ENCODE measurements at regions not wholly inside any gene's neighbourhood (a gene's known extent, or its start where the extent isn't known, plus 50 kb on each side); places are given as distances from the start of the nearest gene placed in this dataset.
A peak's percentile ranks its signal among the peaks of the same experiment; 100 is the strongest.

- Histone ChIP-seq H3K27me3 (ENCODE audit: control insufficient read depth in 3 of 3, insufficient read depth in 3 of 3, low read length in 3 of 3) (no peaks in the 10 kb centered on the region), H3K9me3 (ENCODE audit: control insufficient read depth in 2 of 2, insufficient read depth in 1 of 2, low read depth in 1 of 2, low read length in 1 of 2) (peaks cover 0 to 3% of the 10 kb centered on the region in 2 donors), H3K27ac (ENCODE audit: low read depth in 1 of 3, low read length in 2 of 3) (no peak overlapping the region), H3K4me1 (ENCODE audit: control insufficient read depth in 3 of 3, insufficient read depth in 2 of 3, low read depth in 1 of 3, low read length in 2 of 3) (no peaks in the 10 kb centered on the region), H3K36me3 (ENCODE audit: control insufficient read depth in 3 of 3, insufficient read depth in 2 of 3, low read depth in 1 of 3, low read length in 3 of 3) (no peaks in the 10 kb centered on the region), H3K4me3 (ENCODE audit: low read depth in 1 of 3, low read length in 3 of 3) (no peak overlapping the region)
- FAIRE-seq (no peak), DNase-seq (peak in 1 of 2 donors; percentile 2)
- WGBS, 3 donors = 56 to 72% (median 65%) methylated on average over 6 of the region's 6 CpGs
Measured at GRCh38 chr9:78939311-78940065, 632.3 kb upstream of the TLE4 start.

- WGBS, 3 donors = 74 to 80% (median 75%) methylated on average over 4 of the region's 4 CpGs
- Histone ChIP-seq H3K4me3 (ENCODE audit: low read depth in 1 of 3, low read length in 3 of 3) (no peak overlapping the region), H3K4me1 (ENCODE audit: control insufficient read depth in 3 of 3, insufficient read depth in 2 of 3, low read depth in 1 of 3, low read length in 2 of 3) (no peaks in the 10 kb centered on the region), H3K27me3 (ENCODE audit: control insufficient read depth in 3 of 3, insufficient read depth in 3 of 3, low read length in 3 of 3) (no peaks in the 10 kb centered on the region), H3K9me3 (ENCODE audit: control insufficient read depth in 2 of 2, insufficient read depth in 1 of 2, low read depth in 1 of 2, low read length in 1 of 2) (peaks cover 0 to 3% of the 10 kb centered on the region in 2 donors), H3K27ac (ENCODE audit: low read depth in 1 of 3, low read length in 2 of 3) (no peak overlapping the region), H3K36me3 (ENCODE audit: control insufficient read depth in 3 of 3, insufficient read depth in 2 of 3, low read depth in 1 of 3, low read length in 3 of 3) (no peaks in the 10 kb centered on the region)
- no peak for FAIRE-seq
- no peak for DNase-seq
Measured at GRCh38 chr9:78940121-78940855, 631.5 kb upstream of the TLE4 start.

- H3K4me1 ChIP-seq (ENCODE audit: control insufficient read depth in 3 of 3, insufficient read depth in 2 of 3, low read depth in 1 of 3, low read length in 2 of 3) = no peaks in the 10 kb centered on the region
- no peaks in the 10 kb centered on the region for H3K36me3 ChIP-seq (ENCODE audit: control insufficient read depth in 3 of 3, insufficient read depth in 2 of 3, low read depth in 1 of 3, low read length in 3 of 3)
- peaks cover 0 to 12% of the 10 kb centered on the region in 2 donors for H3K9me3 ChIP-seq (ENCODE audit: control insufficient read depth in 2 of 2, insufficient read depth in 1 of 2, low read depth in 1 of 2, low read length in 1 of 2)
- no peak overlapping the region for H3K4me3 ChIP-seq (ENCODE audit: low read depth in 1 of 3, low read length in 3 of 3)
- no peak overlapping the region for H3K27ac ChIP-seq (ENCODE audit: low read depth in 1 of 3, low read length in 2 of 3)
- DNase-seq (no peak), FAIRE-seq (no peak)
- no peaks in the 10 kb centered on the region for H3K27me3 ChIP-seq (ENCODE audit: control insufficient read depth in 3 of 3, insufficient read depth in 3 of 3, low read length in 3 of 3)
- WGBS, 3 donors = 15 to 46% (median 27%) methylated on average over 2 of the region's 2 CpGs
Measured at GRCh38 chr9:78954286-78954685, 617.5 kb upstream of the TLE4 start.

- DNase-seq (no peak), FAIRE-seq (no peak)
- no peak overlapping the region for H3K27ac ChIP-seq (ENCODE audit: low read depth in 1 of 3, low read length in 2 of 3)
- H3K9me3 ChIP-seq (ENCODE audit: control insufficient read depth in 2 of 2, insufficient read depth in 1 of 2, low read depth in 1 of 2, low read length in 1 of 2) = peaks cover 0 to 6% of the 10 kb centered on the region in 2 donors
- no peaks in the 10 kb centered on the region for H3K4me1 ChIP-seq (ENCODE audit: control insufficient read depth in 3 of 3, insufficient read depth in 2 of 3, low read depth in 1 of 3, low read length in 2 of 3)
- H3K36me3 ChIP-seq (ENCODE audit: control insufficient read depth in 3 of 3, insufficient read depth in 2 of 3, low read depth in 1 of 3, low read length in 3 of 3) = no peaks in the 10 kb centered on the region
- no peak overlapping the region for H3K4me3 ChIP-seq (ENCODE audit: low read depth in 1 of 3, low read length in 3 of 3)
- 58 to 72% (median 64%) methylated on average over 2 of the region's 2 CpGs for WGBS, 3 donors
- no peaks in the 10 kb centered on the region for H3K27me3 ChIP-seq (ENCODE audit: control insufficient read depth in 3 of 3, insufficient read depth in 3 of 3, low read length in 3 of 3)
Measured at GRCh38 chr9:78958892-78959291, 612.9 kb upstream of the TLE4 start.

- Histone ChIP-seq H3K27me3 (ENCODE audit: control insufficient read depth in 3 of 3, insufficient read depth in 3 of 3, low read length in 3 of 3) (no peaks in the 10 kb centered on the region), H3K4me1 (ENCODE audit: control insufficient read depth in 3 of 3, insufficient read depth in 2 of 3, low read depth in 1 of 3, low read length in 2 of 3) (no peaks in the 10 kb centered on the region), H3K36me3 (ENCODE audit: control insufficient read depth in 3 of 3, insufficient read depth in 2 of 3, low read depth in 1 of 3, low read length in 3 of 3) (no peaks in the 10 kb centered on the region), H3K27ac (ENCODE audit: low read depth in 1 of 3, low read length in 2 of 3) (no peak overlapping the region), H3K9me3 (ENCODE audit: control insufficient read depth in 2 of 2, insufficient read depth in 1 of 2, low read depth in 1 of 2, low read length in 1 of 2) (peaks cover 0 to 6% of the 10 kb centered on the region in 2 donors), H3K4me3 (ENCODE audit: low read depth in 1 of 3, low read length in 3 of 3) (no peak overlapping the region)
- no peak for DNase-seq
- FAIRE-seq = no peak
- WGBS, 3 donors = 50 to 55% (median 50%) methylated on average over 2 of the region's 2 CpGs
Measured at GRCh38 chr9:78962156-78962555, 609.6 kb upstream of the TLE4 start.

- no peak for FAIRE-seq
- no peaks in the 10 kb centered on the region for H3K36me3 ChIP-seq (ENCODE audit: control insufficient read depth in 3 of 3, insufficient read depth in 2 of 3, low read depth in 1 of 3, low read length in 3 of 3)
- H3K27ac ChIP-seq (ENCODE audit: low read depth in 1 of 3, low read length in 2 of 3) = no peak overlapping the region
- H3K9me3 ChIP-seq (ENCODE audit: control insufficient read depth in 2 of 2, insufficient read depth in 1 of 2, low read depth in 1 of 2, low read length in 1 of 2) = peaks cover 0 to 15% of the 10 kb centered on the region in 2 donors
- H3K4me1 ChIP-seq (ENCODE audit: control insufficient read depth in 3 of 3, insufficient read depth in 2 of 3, low read depth in 1 of 3, low read length in 2 of 3) = no peaks in the 10 kb centered on the region
- H3K4me3 ChIP-seq (ENCODE audit: low read depth in 1 of 3, low read length in 3 of 3) = no peak overlapping the region
- no peaks in the 10 kb centered on the region for H3K27me3 ChIP-seq (ENCODE audit: control insufficient read depth in 3 of 3, insufficient read depth in 3 of 3, low read length in 3 of 3)
- DNase-seq = no peak
Measured at GRCh38 chr9:78963911-78964310, 607.9 kb upstream of the TLE4 start.

GRCh38 chr9:78967596-78968217, 604.1 kb upstream of the TLE4 start:
- Histone ChIP-seq H3K36me3 (ENCODE audit: control insufficient read depth in 3 of 3, insufficient read depth in 2 of 3, low read depth in 1 of 3, low read length in 3 of 3) (no peaks in the 10 kb centered on the region), H3K9me3 (ENCODE audit: control insufficient read depth in 2 of 2, insufficient read depth in 1 of 2, low read depth in 1 of 2, low read length in 1 of 2) (peaks cover 0 to 9% of the 10 kb centered on the region in 2 donors), H3K4me1 (ENCODE audit: control insufficient read depth in 3 of 3, insufficient read depth in 2 of 3, low read depth in 1 of 3, low read length in 2 of 3) (no peaks in the 10 kb centered on the region), H3K4me3 (ENCODE audit: low read depth in 1 of 3, low read length in 3 of 3) (no peak overlapping the region), H3K27me3 (ENCODE audit: control insufficient read depth in 3 of 3, insufficient read depth in 3 of 3, low read length in 3 of 3) (no peaks in the 10 kb centered on the region), H3K27ac (ENCODE audit: low read depth in 1 of 3, low read length in 2 of 3) (no peak overlapping the region)
- WGBS, 3 donors = 27 to 56% (median 33%) methylated on average over 3 of the region's 3 CpGs
- no peak for DNase-seq
- FAIRE-seq = no peak

GRCh38 chr9:78970375-78970774, 601.4 kb upstream of the TLE4 start:
- Histone ChIP-seq H3K36me3 (ENCODE audit: control insufficient read depth in 3 of 3, insufficient read depth in 2 of 3, low read depth in 1 of 3, low read length in 3 of 3) (no peaks in the 10 kb centered on the region), H3K4me1 (ENCODE audit: control insufficient read depth in 3 of 3, insufficient read depth in 2 of 3, low read depth in 1 of 3, low read length in 2 of 3) (no peaks in the 10 kb centered on the region), H3K27ac (ENCODE audit: low read depth in 1 of 3, low read length in 2 of 3) (no peak overlapping the region), H3K4me3 (ENCODE audit: low read depth in 1 of 3, low read length in 3 of 3) (no peak overlapping the region), H3K9me3 (ENCODE audit: control insufficient read depth in 2 of 2, insufficient read depth in 1 of 2, low read depth in 1 of 2, low read length in 1 of 2) (peaks cover 0 to 9% of the 10 kb centered on the region in 2 donors), H3K27me3 (ENCODE audit: control insufficient read depth in 3 of 3, insufficient read depth in 3 of 3, low read length in 3 of 3) (no peaks in the 10 kb centered on the region)
- FAIRE-seq = no peak
- whole genome bisulfite sequencing, 3 donors = 70 to 80% (median 74%) methylated on average over 2 of the region's 2 CpGs
- DNase-seq = no peak

Data from small intestine (tissue), 7 donors.